Adrenal gland (tissue), 9 donors: ENCODE measurements at regions not wholly inside any gene's neighbourhood (a gene's known extent, or its start where the extent isn't known, plus 50 kb on each side); places are given as distances from the start of the nearest gene placed in this dataset.

Experiments
- DNase-seq, 7 donors: peaks; one replicate each; pipeline ENCODE4 v3.0.0-alpha.2; 2019 to 2020
- H3K27ac ChIP-seq, 5 donors: fragments of 200-600 bp; sonication (generic) in 4 of 5; 1 replicate in 3 of 5; 2 replicates in 2 of 5; pipeline versions ENCODE4 v1.5.1 to v1.8.0; 2016 to 2020; ENCODE audit warnings: mild to moderate bottlenecking in 1 of 5
- H3K27me3 ChIP-seq: fragments of 200-600 bp; 2 replicates; pipeline ENCODE4 v1.8.0; 2021
- H3K36me3 ChIP-seq, 2 donors: fragments of 200-600 bp; replicated peaks in 1 of 2; 1 replicate in 1 of 2; 2 replicates in 1 of 2; pipeline versions ENCODE4 v1.5.1 to v1.8.0; 2018 to 2022
- H3K4me1 ChIP-seq, 2 donors: fragments of 200-600 bp; replicated peaks in 1 of 2; 1 replicate in 1 of 2; 2 replicates in 1 of 2; pipeline versions ENCODE4 v1.5.1 to v1.8.0; 2018 to 2021
- H3K4me3 ChIP-seq, 4 donors: fragments of 200-600 bp; sonication (generic) in 3 of 4; one replicate each; pipeline ENCODE4 v1.5.1; 2016 to 2018
- H3K9me3 ChIP-seq, 3 donors: fragments of 200-600 bp; sonication (generic) in 1 of 3; replicated peaks in 1 of 3; 1 replicate in 2 of 3; 2 replicates in 1 of 3; pipeline versions ENCODE4 v1.5.1 to v1.8.0; 2016 to 2021
- CTCF ChIP-seq, 6 experiments: fragments of 450-650 bp in 4 of 6; fragments of 200-600 bp in 2 of 6; sonication (generic) in 1 of 6; IDR thresholded peaks; 1 replicate in 5 of 6; 2 replicates in 1 of 6; pipeline versions ENCODE4 v1.5.1 to v1.8.0; 2016 to 2021; ENCODE audit warnings: antibody characterized with exemption in 6 of 6, mild to moderate bottlenecking in 2 of 6, moderate library complexity in 1 of 6
- POLR2A ChIP-seq, 2 donors: fragments of 450-650 bp; IDR thresholded peaks; one replicate each; pipeline ENCODE4 v1.6.1; 2017; ENCODE audit warnings: antibody characterized with exemption in 2 of 2, mild to moderate bottlenecking in 2 of 2, moderate library complexity in 1 of 2
- WGBS, 4 donors: extraction: QIAGEN DNeasy Blood & Tissue Kit in 2 of 4; methylation state at CpG; one replicate each; pipeline versions ENCODE4 v1.1.5 to v1.1.7; 2013 to 2017; 5-methylcytosine and 5-hydroxymethylcytosine counted together
- intact Hi-C, 2 donors: fragments of 100-400 bp; cut with DNase I; formaldehyde crosslinking; loops; one replicate each; pipeline versions ENCODE4 v1.14.1 to v1.15.0; 2022 to 2023
- donor health status: healthy with polysubstance abuse.
- donor health status: Bipolar disorder and iron deficiency.
- donor health status: DM: yes; HTN: yes; CAD: no.
- donor health status: DM: no; HTN: no; CAD: no.
- donor health status: DM: no; HTN: no; CAD: no.

GRCh38 chr7:156141941-156142340 is 329.7 kb upstream of the SHH start:
- no peak for TF ChIP-seq CTCF (IDR thresholded peaks at IDR 0.05)
- no peak for TF ChIP-seq POLR2A (IDR thresholded peaks at IDR 0.05)
- Histone ChIP-seq H3K27me3 (no peaks in the 10 kb centered on the region), H3K9me3 (no peaks in the 10 kb centered on the region), H3K36me3 (no peaks in the 10 kb centered on the region), H3K4me1 (no peaks in the 10 kb centered on the region), H3K4me3 (no peak overlapping the region), H3K27ac (no peak overlapping the region)
- no peak for DNase-seq
- intact Hi-C loops, result no loop called here
- WGBS, 4 donors, result 82 to 87% (median 84%) methylated on average over 7 of the region's 7 CpGs

- H3K36me3 ChIP-seq, result no peaks in the 10 kb centered on the region
- no peaks in the 10 kb centered on the region for H3K9me3 ChIP-seq
- WGBS, 4 donors, result 76 to 86% (median 83%) methylated on average over 6 of the region's 6 CpGs
- no peak overlapping the region for H3K4me3 ChIP-seq
- no peaks in the 10 kb centered on the region for H3K27me3 ChIP-seq
- H3K27ac ChIP-seq, result no peak overlapping the region
- no peaks in the 10 kb centered on the region for H3K4me1 ChIP-seq
- intact Hi-C loops, result no loop called here
- DNase-seq, result no peak
- TF ChIP-seq POLR2A (IDR thresholded peaks at IDR 0.05) (no peak), CTCF (IDR thresholded peaks at IDR 0.05) (no peak)
Measured at GRCh38 chr7:156140896-156141295, 328.6 kb upstream of the SHH start.

GRCh38 chr7:156140447-156140846 is 328.2 kb upstream of the SHH start:
- Histone ChIP-seq H3K9me3 (no peaks in the 10 kb centered on the region), H3K4me3 (no peak overlapping the region), H3K36me3 (no peaks in the 10 kb centered on the region), H3K27ac (no peak overlapping the region), H3K4me1 (no peaks in the 10 kb centered on the region), H3K27me3 (no peaks in the 10 kb centered on the region)
- DNase-seq, result no peak
- TF ChIP-seq POLR2A (IDR thresholded peaks at IDR 0.05), result no peak
- TF ChIP-seq CTCF (IDR thresholded peaks at IDR 0.05), result no peak
- 61 to 76% (median 68%) methylated on average over 7 of the region's 7 CpGs for WGBS, 4 donors
- intact Hi-C loops, result no loop called here

GRCh38 chr7:156139633-156140032 is 327.4 kb upstream of the SHH start:
- intact Hi-C loops, result no loop called here
- DNase-seq, result no peak
- WGBS, 4 donors, result 62 to 86% (median 68%) methylated on average over 3 of the region's 3 CpGs
- Histone ChIP-seq H3K9me3 (no peaks in the 10 kb centered on the region), H3K36me3 (no peaks in the 10 kb centered on the region), H3K27me3 (no peaks in the 10 kb centered on the region), H3K27ac (no peak overlapping the region), H3K4me1 (no peaks in the 10 kb centered on the region), H3K4me3 (no peak overlapping the region)
- TF ChIP-seq POLR2A (IDR thresholded peaks at IDR 0.05), result no peak
- TF ChIP-seq CTCF (IDR thresholded peaks at IDR 0.05), result no peak
